NCI-H460 (cell line): ENCODE measurements at regions not wholly inside any gene's neighbourhood (a gene's known extent, or its start where the extent isn't known, plus 50 kb on each side); places are given as distances from the start of the nearest gene placed in this dataset.

Experiments
- DNase-seq: peaks from one replicate; pipeline ENCODE4 v3.0.0-alpha.2; 2016; ENCODE audit warnings: low read depth; ENCODE audit errors: extremely low read depth
- small RNA-seq, 2 experiments: library from RNA; depleted of rRNA; stranded (forward); fragments of <200 nt; gene quantifications; one replicate each; pipeline ENCODE3, GENCODE V24; 2014

DNA sequence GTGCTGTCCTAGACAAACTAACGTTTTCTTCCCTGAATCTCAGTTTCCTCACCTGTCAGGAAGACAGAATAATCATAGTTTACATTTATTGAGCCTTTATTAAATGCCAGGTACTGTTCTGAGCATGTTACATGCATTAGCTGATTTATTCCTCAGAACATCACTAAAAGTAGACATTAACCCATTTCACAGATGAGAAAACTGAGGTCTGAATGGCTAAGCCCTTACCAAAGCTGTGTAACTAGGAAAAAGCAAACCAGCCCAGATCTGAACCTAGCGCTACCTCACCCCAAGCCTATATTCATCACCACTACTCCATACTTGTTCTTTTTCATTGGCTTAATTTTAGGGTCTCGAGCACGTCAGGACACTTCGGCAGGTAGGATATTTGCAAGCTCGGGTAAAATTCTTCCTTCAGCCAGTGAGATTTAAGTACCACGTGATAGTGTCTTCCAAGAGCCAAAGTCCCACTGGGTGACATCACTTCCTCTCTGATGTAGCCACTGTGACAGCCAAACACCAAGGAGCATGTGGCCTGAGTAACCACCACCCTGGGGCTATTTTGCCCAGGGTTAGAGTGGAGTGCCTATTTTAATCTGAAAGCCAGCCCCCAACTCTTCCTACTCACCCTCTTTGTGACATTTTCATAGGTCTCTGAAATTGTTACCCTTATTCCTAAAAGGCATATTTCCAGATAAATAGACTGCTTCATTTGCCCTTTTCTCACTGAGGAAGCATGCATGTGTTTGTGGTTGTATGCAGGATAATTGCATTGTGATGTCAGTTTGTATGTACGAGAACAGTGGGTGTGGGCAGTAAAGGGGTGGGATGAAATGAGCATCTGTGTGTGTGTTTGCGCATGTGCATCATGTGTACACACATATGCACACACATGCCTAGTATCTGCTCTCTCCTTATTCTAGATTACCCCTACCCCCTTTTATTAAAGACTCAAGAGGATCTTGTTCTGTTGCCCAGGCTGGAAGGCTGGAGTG lies 62.2 kb upstream of the WSCD2 start:
- no peak for DNase-seq

DNA sequence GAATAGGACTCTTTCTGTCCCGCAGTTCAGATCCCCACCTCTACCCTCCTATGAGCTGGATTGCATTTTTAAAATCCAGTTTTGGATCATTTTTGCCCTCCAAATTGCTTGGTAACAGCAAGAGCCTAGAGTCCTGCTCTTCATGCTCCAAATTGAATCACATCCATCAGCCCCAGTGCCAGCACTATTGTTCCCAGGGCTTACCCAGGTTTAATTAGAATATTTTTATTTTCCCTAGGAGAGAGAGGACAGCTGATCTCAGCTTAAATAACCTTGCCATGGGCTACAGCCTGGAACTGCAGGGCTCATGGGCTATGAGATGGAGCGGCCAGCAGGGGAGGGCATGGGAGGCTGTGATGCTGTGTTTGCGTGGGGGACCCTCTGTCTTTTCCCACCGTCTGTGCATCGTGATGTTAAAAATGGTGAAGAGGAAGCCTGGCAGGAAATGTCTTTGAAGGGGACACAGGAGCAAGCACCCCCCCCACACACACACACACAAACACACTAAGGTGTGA lies 59.4 kb upstream of the WSCD2 start:
- no peak for DNase-seq

GRCh38 chr12:108075561-108075960 lies 53.5 kb upstream of the WSCD2 start:
- no peak for DNase-seq

GRCh38 chr12:108076556-108076955 lies 52.5 kb upstream of the WSCD2 start:
- DNase-seq = no peak

- no peak for DNase-seq
Measured at GRCh38 chr12:108078428-108078827, 50.7 kb upstream of the WSCD2 start.

Small RNAs in the stretch of these regions (small RNA-seq; reads per million reads assigned to genes)
- gene AC126177.5 = 0 reads per million in 2 experiments
